GM18517 (cell line): ENCODE measurements at regions not wholly inside any gene's neighbourhood (a gene's known extent, or its start where the extent isn't known, plus 50 kb on each side); places are given as distances from the start of the nearest gene placed in this dataset.
"Not testable (repeated sequence)": the region's sequence is repeated elsewhere in the genome, so short reads cannot be mapped to it uniquely, and the experiment has no call there.

Experiments
- ATAC-seq: cut with Tn5 transposase; IDR thresholded peaks from one replicate; pipeline ENCODE4 v1.9.1; 2021; ENCODE audit warnings: mild to moderate bottlenecking, moderate library complexity; ENCODE audit not compliant: unreplicated experiment

DNA sequence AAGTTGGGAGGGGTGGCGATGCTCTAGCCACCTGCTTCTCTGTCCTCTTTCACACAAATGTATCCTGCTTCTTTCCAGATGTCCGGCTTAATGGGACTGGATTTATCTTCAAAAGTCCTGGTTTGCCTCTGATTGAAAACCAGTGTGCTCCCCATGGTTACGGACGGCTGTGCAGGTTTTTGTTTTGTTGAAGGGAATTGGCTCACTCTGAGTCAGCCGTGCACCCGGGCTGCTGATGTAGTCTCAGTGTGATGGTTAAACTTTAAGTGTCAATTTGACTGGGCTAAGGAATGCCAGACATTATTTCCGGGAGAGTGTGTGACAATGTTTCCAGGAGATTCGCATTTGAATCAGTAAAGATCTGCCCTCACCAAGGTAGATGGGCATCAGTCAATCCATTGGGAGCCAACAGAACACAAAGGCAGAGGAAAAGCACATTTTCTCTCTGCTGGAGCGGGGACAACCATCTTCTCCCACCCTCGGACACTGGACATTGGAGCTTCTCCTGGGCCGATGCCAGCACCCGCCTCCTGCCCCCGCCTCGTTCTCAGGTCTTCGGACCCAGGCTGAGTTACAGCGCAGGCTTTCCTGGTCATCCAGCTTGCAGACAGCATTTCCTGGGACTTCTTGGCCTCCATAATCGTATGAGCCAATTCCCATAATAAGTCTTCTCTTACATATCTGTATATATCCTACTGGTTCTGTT, 126.9 kb upstream of the TNRC6C start:
- no peak for ATAC-seq

- ATAC-seq, result no peak
Measured at GRCh38 chr17:77832180-77832560, 126.3 kb upstream of the TNRC6C start.

GRCh38 chr17:77833769-77834168, 124.7 kb upstream of the TNRC6C start:
- ATAC-seq, result no peak

DNA sequence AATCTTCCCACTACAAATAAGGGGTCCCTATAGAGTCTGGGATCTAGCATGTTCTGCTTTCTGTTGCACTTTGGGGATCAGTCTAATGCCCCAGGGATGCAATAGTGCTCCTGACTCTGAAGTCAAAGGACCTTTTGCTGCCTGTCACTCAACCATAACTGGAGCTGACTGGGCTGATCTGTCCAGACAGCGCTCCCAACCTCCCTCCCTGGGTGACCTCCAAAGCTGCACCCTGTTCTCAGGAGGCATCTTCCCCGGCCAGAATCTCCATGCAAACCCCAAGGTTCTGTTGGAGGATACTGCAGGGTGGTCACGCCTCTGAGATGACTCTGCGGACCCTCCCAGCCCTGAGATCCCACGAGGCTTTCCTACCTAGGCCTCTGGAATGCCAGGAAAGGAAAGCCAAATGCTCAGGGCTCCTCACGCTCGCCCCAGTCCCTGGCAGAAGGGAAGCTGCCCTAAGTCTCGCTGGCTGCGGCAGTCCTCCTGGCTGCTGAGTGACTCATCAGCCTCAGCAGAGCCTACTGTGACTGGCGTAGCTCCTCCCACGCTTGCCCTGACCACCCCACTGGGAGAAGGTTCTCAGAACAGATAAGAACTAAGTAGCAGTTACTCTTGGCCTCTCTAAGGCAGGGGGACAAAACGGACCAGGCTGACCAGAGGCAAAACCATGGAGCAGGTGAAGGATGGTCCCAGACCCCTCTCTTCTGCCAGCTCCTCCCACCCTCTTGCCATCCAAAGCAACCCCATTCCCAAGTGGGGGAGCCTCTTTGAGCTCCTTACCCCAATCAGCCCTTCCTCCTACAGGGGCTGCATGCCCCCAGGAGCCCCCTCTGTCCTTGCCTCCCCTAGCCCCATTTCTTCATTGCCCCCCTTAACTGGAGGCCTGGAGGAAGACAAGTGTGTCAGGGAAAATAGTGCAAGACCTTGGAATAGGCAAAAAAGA, 124.1 kb upstream of the TNRC6C start:
- no peak for ATAC-seq

DNA sequence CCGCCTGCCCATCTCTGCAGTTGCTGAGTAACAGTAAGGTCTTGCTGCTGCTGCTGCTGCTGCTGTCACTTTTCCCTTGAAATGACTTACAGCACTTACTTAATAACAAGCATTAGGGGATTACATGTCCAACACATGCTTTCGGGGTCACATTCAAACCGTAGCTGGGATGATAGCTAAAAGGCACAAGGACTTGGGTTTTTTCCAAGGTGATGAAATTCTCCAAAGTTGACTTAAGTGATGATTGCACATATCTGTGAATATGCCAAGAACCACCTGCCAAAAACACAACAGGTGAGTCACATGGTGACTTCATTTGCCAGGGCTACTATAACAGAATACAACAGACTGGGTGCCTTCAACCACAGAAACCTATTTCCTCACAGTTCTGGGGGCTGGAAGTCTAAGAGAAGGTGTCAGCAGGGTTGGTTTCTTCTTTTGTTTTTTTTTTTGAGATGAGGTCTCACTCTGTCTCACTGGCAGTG, 121.9 kb upstream of the TNRC6C start:
- ATAC-seq, result no peak

GRCh38 chr17:77837072-77837471, 121.4 kb upstream of the TNRC6C start:
- not testable (repeated sequence) for ATAC-seq

DNA sequence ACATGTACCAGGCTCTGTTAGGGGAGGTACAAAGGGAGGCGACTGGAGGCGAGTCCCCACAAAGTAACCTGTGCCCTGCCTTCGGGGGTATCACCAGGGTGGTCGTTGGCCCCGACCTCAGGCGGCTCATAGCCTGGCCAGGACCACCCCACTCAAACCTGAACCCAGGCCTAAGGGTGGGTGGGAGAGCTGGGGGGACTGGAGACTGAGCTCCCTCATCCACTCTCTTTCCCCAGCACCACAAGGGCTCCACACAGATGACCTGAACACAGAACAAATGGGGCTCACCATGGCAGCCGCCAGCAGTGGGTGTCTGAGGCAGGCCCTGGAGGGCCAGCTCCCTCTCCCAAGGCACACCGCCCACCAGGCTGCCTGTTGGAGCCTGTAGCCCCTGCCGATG, 120.6 kb upstream of the TNRC6C start:
- ATAC-seq, result no peak

DNA sequence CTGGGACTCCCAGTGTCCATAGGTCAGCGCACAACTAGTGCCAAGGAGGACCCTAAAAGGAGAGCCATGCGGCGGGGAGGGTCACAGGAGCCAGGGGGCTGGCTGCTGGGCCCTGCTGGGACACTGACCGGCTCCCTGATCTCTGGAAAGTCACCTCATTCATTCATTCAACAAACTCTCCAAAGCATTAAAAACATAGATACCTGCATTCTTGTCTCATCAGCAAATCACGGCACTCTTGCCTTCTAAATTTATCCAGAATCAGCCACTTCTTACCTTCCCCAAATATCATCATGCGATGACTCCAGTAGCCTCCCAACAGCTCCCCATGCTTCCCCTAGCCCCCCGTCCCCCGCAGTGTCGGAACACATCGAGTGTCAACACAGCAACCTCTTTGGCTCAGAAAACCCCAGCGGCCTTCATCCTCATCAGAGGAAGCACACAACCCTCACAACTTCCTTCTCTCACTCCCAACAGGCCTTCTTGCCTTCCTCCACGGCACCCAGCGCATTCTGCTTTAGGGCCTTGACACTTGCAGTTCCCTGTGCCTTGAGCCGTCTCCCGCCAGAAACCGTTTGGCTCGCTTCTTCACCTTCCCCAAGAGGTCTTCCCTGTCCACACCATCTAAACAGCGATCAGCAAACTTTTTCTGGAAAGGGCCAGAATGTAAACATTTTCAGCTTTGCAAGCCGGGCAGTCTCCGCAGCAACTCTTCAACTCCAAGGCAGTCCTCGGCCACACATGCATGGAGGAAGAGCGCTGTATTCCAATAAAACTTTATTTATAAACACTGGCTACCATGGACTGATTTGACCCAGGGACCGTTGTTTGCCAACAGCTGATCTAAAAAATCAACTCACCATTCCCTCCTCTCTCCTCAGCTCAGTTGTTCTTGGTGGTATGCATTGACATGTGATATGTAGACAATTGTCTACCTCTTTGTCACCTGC, 119.5 kb upstream of the TNRC6C start:
- ATAC-seq, result no peak

DNA sequence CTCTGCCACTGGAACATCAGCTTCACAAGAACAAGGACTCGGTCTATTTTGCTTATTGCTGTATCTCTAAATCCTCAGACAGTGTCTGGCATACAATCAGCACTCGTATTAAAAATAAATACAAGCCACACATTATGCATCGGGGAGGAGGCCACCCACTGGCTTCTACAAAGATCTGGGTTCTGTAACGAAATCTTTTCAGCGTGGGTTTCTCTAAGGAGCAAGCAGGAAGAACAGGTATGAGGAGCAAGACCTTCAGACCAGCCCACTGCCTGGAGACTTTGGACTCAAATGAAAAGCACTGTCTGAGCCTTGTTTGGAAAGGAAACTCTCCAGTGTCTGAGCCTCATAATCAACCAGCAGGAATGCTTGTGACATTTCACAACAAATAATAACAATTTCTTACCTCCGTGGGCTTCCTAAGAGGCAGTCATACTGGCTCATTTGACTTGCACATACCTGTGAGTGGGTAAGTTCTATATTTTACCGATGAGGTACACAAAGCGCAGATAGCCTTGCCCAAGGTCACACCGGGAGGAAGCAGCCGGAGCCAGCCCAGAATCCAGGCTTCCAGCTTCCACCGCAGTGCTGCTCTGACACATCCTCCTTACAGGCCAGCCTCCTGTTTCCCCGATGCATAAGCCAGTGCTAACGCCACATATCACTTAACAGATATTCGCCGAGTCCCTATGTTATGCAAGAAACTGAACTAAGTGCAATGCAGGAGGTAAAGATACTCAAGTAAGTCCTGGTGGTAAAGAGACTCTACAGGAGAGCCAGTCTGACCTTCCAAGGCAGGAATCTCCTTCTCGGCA, 118.6 kb upstream of the TNRC6C start:
- ATAC-seq, result no peak

DNA sequence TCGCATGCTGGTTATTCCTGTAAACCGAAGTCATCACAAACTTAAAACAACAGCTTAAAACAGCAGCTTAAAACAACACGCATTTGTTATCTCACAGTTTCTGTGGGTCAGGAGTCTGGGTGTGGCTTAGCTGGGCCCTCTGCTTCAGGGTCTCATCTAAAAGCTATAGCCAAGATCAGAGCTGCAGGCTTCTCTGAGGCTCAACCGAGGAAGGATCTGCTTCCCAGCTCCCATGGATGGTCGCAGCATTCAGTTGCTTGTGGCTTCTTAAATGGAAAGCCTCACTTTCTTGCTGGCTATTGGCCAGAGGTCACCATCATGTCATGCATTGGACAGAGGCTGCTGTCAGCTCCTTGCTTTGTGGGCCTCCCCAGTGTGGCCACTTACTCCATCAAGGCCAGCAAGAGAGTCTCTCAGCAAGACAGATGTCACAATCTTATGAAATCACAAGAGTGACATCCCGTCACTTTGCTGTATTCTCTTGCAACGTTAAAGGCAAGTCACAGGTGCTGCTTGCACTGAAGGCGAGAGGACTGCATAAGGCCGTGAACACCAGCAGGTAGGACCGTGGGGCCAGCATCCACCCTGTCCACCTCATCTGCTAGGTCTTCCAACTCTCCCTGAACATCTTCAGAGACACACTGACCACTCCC, 117.9 kb upstream of the TNRC6C start:
- ATAC-seq, result no peak

DNA sequence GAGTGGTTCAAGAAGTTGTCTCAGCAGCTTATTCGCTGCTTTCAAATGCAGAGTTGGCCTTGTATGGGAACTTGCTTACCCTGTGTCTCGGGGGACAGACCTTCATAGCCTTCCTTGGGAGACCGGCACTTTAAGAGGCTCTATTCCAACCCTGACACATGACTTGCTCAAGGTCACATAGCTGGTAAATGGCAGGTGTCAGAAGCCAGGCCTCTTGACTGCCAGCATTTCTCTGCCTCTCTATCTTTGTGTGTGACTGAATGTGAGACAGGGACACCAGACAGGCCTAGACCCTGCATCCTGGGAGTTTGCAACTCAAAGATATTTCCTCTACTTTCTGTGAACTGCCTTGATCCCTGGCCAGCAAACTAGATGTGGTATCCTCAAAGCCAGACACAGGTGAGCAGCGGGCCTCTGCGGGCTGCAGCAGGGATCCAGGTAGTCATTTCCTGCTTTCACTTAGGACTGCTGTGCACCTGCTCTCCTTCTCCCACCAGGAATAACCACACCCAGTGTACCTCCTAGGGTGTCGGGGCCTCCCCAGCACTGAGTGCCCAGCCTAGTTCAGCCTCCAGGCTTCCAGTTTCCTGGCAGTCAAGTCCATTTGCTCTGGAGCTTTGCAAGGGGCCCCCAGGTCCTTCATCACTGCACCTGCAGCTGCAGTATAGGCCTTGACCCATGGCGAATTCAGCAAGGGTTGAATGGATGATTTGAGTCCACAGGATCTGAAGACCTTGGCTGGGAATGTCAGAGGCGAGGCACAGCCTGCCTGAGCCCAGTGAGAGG, 116.6 kb upstream of the TNRC6C start:
- ATAC-seq, result no peak

DNA sequence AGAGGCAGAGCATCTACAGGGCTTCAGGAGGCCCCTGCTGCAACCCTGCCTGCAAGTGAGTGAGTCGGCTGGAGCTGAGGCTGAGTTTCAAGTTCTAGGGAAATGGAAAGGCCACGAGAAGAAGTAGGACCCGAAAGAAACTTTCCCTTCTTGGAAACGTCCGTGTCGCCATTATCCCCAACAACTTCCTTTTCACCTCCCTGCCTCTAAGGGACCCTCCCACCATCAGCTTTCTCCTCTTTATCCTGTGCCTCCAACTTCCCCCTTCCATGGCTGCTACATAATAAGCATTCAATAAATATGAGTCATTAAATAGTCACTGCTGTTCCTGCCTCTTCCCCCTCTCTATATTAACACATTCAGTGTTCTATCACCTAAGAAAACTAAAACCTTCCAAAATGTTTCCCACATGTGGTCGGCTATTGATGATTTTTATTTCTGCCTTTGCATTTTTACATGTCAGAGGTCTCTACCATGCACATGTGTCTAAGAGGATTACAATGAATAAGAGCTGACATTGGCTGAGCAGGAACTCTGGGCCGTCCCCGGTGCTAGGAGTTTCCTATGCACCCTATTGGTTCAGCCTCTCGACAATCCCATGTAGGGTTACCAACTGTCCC, 115.9 kb upstream of the TNRC6C start:
- no peak for ATAC-seq

DNA sequence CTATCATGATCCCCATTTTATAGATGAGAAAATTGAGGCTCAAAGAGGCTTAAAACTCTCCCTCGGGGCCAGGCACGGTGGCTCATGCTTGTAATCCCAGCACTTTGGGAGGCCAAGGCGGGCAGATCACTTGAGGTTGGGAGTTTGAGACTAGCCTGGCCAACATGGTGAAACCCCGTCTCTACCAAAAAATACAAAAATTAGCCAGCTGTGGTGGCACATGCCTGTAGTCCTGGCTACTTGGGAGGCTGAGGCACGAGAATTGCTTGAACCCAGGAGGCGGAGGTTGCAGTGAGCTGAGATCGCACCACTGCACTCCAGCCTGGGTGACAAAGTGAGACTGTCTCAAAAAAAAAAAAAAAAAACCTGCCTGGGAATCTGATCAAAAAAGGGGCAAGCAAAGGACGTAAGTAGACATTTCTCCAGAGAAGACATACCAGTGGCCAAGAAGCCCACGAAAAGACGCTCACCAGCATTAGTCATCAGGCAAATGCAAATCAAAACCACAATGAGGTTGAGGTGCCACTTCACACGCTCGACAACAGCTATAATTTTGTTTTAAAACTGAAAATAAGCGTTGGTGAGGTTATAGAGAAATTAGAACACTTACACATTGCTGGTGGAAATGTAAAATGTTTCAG, 115.1 kb upstream of the TNRC6C start:
- not testable (repeated sequence) for ATAC-seq

GRCh38 chr17:77843896-77844295, 114.6 kb upstream of the TNRC6C start:
- ATAC-seq, result no peak

- no peak for ATAC-seq
Measured at GRCh38 chr17:77844681-77845080, 113.8 kb upstream of the TNRC6C start.

DNA sequence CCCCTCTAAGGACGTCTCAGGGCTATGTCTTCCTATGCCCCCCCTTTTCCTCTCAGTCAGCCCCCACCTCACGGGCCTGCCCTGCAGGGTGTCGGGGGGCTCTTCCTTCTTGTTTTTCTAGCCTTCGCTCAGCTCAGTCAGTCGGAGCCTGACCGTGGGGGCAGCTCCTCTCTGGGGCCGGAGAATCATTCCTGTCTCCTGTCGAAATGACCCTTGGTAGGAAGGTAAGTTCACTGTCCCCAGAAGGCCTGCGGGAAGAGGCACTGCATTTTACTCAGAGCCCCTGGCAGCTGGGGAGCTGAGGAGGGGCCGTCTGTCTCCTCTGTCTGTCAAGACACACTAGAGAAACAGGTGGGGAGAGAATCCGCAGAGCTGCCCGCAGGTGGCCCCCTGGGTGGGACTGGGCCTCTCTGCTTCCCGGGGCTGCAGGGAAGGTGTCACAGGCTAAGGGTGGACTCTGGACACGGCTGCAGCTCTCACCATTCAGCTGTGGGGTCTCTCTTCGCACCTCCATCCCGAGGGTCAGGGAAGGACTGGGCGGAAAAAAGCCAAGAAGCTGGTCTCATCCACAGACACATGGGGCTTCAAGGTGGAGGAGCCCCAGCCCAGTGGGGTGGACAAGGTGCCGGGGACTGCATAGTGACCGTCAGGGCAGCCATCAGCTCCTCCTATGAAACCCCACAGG, 112.8 kb upstream of the TNRC6C start:
- ATAC-seq, result no peak

DNA sequence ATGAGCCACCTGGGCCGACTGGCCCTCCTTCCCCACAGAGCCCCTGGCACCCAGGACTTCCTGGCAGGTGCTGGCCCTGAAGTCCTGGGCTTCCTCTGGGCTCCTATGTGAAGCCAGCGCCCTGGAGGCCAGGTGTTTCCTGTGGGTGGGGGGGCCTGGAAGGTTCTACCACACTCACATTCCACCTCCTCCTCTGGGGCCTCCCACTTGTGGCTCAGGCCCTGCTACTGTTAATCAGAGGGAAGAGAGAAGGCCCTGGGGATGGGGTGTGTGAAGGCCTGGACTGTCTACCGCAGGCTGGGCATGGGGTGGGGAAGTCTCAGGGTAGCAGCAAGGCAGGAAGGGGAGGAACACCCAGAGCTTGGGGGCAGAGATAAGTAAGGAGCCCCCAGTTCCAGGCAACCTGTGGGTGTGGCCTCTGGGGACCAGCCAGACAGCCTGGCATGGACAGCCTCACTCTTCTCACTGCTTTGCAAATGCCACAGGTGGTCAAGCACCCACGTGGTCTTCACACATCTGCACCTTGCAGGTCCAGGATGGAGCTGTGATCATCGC, 111.9 kb upstream of the TNRC6C start:
- no peak for ATAC-seq
